Erythroblast (primary cell): ENCODE measurements at regions not wholly inside any gene's neighbourhood (a gene's known extent, or its start where the extent isn't known, plus 50 kb on each side); places are given as distances from the start of the nearest gene placed in this dataset.

Source experiments
- GATA1 ChIP-seq: IDR thresholded peaks from 2 replicates; pipeline ENCODE4 v1.6.1; 2011; ENCODE audit warnings: low read depth, mild to moderate bottlenecking, control low read depth, low read length, moderate library complexity
- POLR2A ChIP-seq: IDR thresholded peaks from 2 replicates; pipeline ENCODE4 v1.6.1; 2011; ENCODE audit warnings: mild to moderate bottlenecking, low read length

DNA sequence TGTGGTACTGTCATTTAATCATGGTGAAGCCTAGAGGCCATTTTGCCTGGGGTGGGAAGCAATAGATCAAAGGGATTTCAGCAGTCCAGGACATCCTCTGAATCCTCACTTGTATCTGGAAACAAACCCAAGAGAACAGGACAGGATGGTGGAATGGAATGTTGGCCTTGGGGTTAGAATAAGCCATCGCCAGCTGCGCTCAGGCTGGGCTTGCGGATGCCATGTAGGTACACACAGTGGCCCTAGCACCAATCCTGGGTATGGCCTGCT, 76.5 kb upstream of the ALDH1A3 start:
- TF ChIP-seq POLR2A (no peak), GATA1 (no peak)
